ENCODE measurements at regions not wholly inside any gene's neighbourhood (a gene's known extent, or its start where the extent isn't known, plus 50 kb on each side); places are given as distances from the start of the nearest gene placed in this dataset.

- no peak for DNase-seq (ENCODE audit: low read depth)
- in situ Hi-C loops (cut with HindIII; ENCODE audit: low pct_unique_long_range_greater_than_20kb, low sequenced_read_pairs), result no loop called here
Measured at GRCh38 chr9:79176014-79176697, 395.6 kb upstream of the TLE4 start.

GRCh38 chr9:79184831-79185230, 386.9 kb upstream of the TLE4 start:
- DNase-seq (ENCODE audit: low read depth), result no peak
- in situ Hi-C loops (cut with HindIII; ENCODE audit: low pct_unique_long_range_greater_than_20kb, low sequenced_read_pairs), result no loop called here

- in situ Hi-C loops (cut with HindIII; ENCODE audit: low pct_unique_long_range_greater_than_20kb, low sequenced_read_pairs), result no loop called here
- no peak for DNase-seq (ENCODE audit: low read depth)
Measured at GRCh38 chr9:79185866-79186265, 385.9 kb upstream of the TLE4 start.

GRCh38 chr9:79189511-79189924, 382.2 kb upstream of the TLE4 start:
- in situ Hi-C loops (cut with HindIII; ENCODE audit: low pct_unique_long_range_greater_than_20kb, low sequenced_read_pairs), result no loop called here

GRCh38 chr9:79193001-79193400, 378.8 kb upstream of the TLE4 start:
- no peak for DNase-seq (ENCODE audit: low read depth)

More at GRCh38 chr9:79189511-79189924, 382.2 kb upstream of the TLE4 start:
- DNase-seq (ENCODE audit: low read depth), result peak; percentile 83

GRCh38 chr9:79193501-79194223, 378.1 kb upstream of the TLE4 start:
- no peak for DNase-seq (ENCODE audit: low read depth)
- in situ Hi-C loops (cut with HindIII; ENCODE audit: low pct_unique_long_range_greater_than_20kb, low sequenced_read_pairs), result no loop called here

More at GRCh38 chr9:79193001-79193400, 378.8 kb upstream of the TLE4 start:
- in situ Hi-C loops (cut with HindIII; ENCODE audit: low pct_unique_long_range_greater_than_20kb, low sequenced_read_pairs), result no loop called here

- in situ Hi-C loops (cut with HindIII; ENCODE audit: low pct_unique_long_range_greater_than_20kb, low sequenced_read_pairs), result no loop called here
- DNase-seq (ENCODE audit: low read depth), result no peak
Measured at GRCh38 chr9:79195879-79196278, 375.9 kb upstream of the TLE4 start.

GRCh38 chr9:79196606-79197005, 375.2 kb upstream of the TLE4 start:
- DNase-seq (ENCODE audit: low read depth), result no peak
- in situ Hi-C loops (cut with HindIII; ENCODE audit: low pct_unique_long_range_greater_than_20kb, low sequenced_read_pairs), result no loop called here

GRCh38 chr9:79200336-79200735, 371.4 kb upstream of the TLE4 start:
- in situ Hi-C loops (cut with HindIII; ENCODE audit: low pct_unique_long_range_greater_than_20kb, low sequenced_read_pairs), result no loop called here
- DNase-seq (ENCODE audit: low read depth), result no peak

- in situ Hi-C loops (cut with HindIII; ENCODE audit: low pct_unique_long_range_greater_than_20kb, low sequenced_read_pairs), result no loop called here
- DNase-seq (ENCODE audit: low read depth), result no peak
Measured at GRCh38 chr9:79201636-79202035, 370.1 kb upstream of the TLE4 start.

GRCh38 chr9:79208791-79209396, 362.9 kb upstream of the TLE4 start:
- no peak for DNase-seq (ENCODE audit: low read depth)
- in situ Hi-C loops (cut with HindIII; ENCODE audit: low pct_unique_long_range_greater_than_20kb, low sequenced_read_pairs), result no loop called here

GRCh38 chr9:79210541-79211243, 361.1 kb upstream of the TLE4 start:
- DNase-seq (ENCODE audit: low read depth), result no peak
- in situ Hi-C loops (cut with HindIII; ENCODE audit: low pct_unique_long_range_greater_than_20kb, low sequenced_read_pairs), result no loop called here

- in situ Hi-C loops (cut with HindIII; ENCODE audit: low pct_unique_long_range_greater_than_20kb, low sequenced_read_pairs), result no loop called here
- no peak for DNase-seq (ENCODE audit: low read depth)
Measured at GRCh38 chr9:79213417-79214125, 358.2 kb upstream of the TLE4 start.

GRCh38 chr9:79215821-79216220, 355.9 kb upstream of the TLE4 start:
- in situ Hi-C loops (cut with HindIII; ENCODE audit: low pct_unique_long_range_greater_than_20kb, low sequenced_read_pairs), result no loop called here
- no peak for DNase-seq (ENCODE audit: low read depth)

GRCh38 chr9:79220251-79220650, 351.5 kb upstream of the TLE4 start:
- DNase-seq (ENCODE audit: low read depth), result no peak
- in situ Hi-C loops (cut with HindIII; ENCODE audit: low pct_unique_long_range_greater_than_20kb, low sequenced_read_pairs), result no loop called here

GRCh38 chr9:79220666-79221065, 351.1 kb upstream of the TLE4 start:
- no peak for DNase-seq (ENCODE audit: low read depth)
- in situ Hi-C loops (cut with HindIII; ENCODE audit: low pct_unique_long_range_greater_than_20kb, low sequenced_read_pairs), result no loop called here

- peak; percentile 37 for DNase-seq (ENCODE audit: low read depth)
- in situ Hi-C loops (cut with HindIII; ENCODE audit: low pct_unique_long_range_greater_than_20kb, low sequenced_read_pairs), result no loop called here
Measured at GRCh38 chr9:79221084-79221483, 350.7 kb upstream of the TLE4 start.

GRCh38 chr9:79222483-79222882, 349.3 kb upstream of the TLE4 start:
- no peak for DNase-seq (ENCODE audit: low read depth)
- in situ Hi-C loops (cut with HindIII; ENCODE audit: low pct_unique_long_range_greater_than_20kb, low sequenced_read_pairs), result no loop called here
